SH-SY5Y (cell line): ENCODE measurements at regions not wholly inside any gene's neighbourhood (a gene's known extent, or its start where the extent isn't known, plus 50 kb on each side); places are given as distances from the start of the nearest gene placed in this dataset.

Experiments used
- GATA2 ChIP-seq: IDR thresholded peaks from 2 replicates; pipeline ENCODE4 v1.6.1; 2011; ENCODE audit warnings: mild to moderate bottlenecking, low read depth, low read length
- GATA3 ChIP-seq: IDR thresholded peaks from 2 replicates; pipeline ENCODE4 v1.6.1; 2011; ENCODE audit warnings: low read depth, mild to moderate bottlenecking, low read length, moderate library complexity

DNA sequence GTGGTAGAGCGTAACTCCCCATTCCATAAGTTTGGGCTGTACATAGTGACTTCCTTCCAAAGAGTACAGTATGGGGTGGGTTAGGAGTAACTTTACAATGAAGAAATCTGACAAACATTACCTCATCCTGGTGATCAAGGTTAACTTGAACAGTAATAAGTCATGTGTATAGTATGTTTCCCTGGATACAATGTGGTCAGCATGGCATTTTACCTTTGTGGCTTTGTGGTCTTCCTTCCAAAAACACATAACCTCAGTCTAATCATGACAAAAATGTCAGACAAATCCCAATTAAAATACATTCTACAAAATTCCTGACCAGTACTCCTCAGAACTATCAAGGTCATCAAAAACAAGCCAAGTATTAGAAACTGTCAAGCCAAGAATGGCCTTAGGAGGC is 225.1 kb downstream of the UBE3D start:
- no peak for TF ChIP-seq GATA2
- no peak for TF ChIP-seq GATA3
